Fibroblast of villous mesenchyme (primary cell): ENCODE measurements at regions not wholly inside any gene's neighbourhood (a gene's known extent, or its start where the extent isn't known, plus 50 kb on each side); places are given as distances from the start of the nearest gene placed in this dataset.
A peak's percentile ranks its signal among the peaks of the same experiment; 100 is the strongest.

Experiments used
- DNase-seq: peaks from one replicate; pipeline ENCODE4 v3.0.0-alpha.2; 2010; ENCODE audit warnings: low read depth
- H3K4me3 ChIP-seq: 2 replicates; pipeline ENCODE4 v1.5.1; 2011; ENCODE audit warnings: low read depth, mild to moderate bottlenecking, low read length
- CTCF ChIP-seq: IDR thresholded peaks from 2 replicates; pipeline ENCODE4 v1.5.1; 2012; ENCODE audit warnings: low read depth, mild to moderate bottlenecking, low read length; ENCODE audit not compliant: insufficient read depth

GRCh38 chr4:13262816-13263215 lies 221.3 kb downstream of the RAB28 start:
- no peak overlapping the region for H3K4me3 ChIP-seq
- DNase-seq, result no peak
- TF ChIP-seq CTCF, result no peak

- DNase-seq, result no peak
- no peak overlapping the region for H3K4me3 ChIP-seq
- TF ChIP-seq CTCF, result no peak
Measured at GRCh38 chr4:13261486-13262257, 222.5 kb downstream of the RAB28 start.

GRCh38 chr4:13260513-13260912 lies 223.6 kb downstream of the RAB28 start:
- TF ChIP-seq CTCF, result no peak
- H3K4me3 ChIP-seq, result no peak overlapping the region
- DNase-seq, result no peak

- DNase-seq, result no peak
- TF ChIP-seq CTCF, result no peak
- no peak overlapping the region for H3K4me3 ChIP-seq
Measured at GRCh38 chr4:13250263-13250662, 233.9 kb downstream of the RAB28 start.

- peak; percentile 22 for DNase-seq
- no peak overlapping the region for H3K4me3 ChIP-seq
- TF ChIP-seq CTCF, result peak; percentile 41
Measured at GRCh38 chr4:13248621-13249298, 235.4 kb downstream of the RAB28 start.

- no peak for DNase-seq
- no peak overlapping the region for H3K4me3 ChIP-seq
- no peak for TF ChIP-seq CTCF
Measured at GRCh38 chr4:13246107-13246506, 238.0 kb downstream of the RAB28 start.
